NT2/D1 (cell line): ENCODE measurements at regions not wholly inside any gene's neighbourhood (a gene's known extent, or its start where the extent isn't known, plus 50 kb on each side); places are given as distances from the start of the nearest gene placed in this dataset.

Experiments used
- SUZ12 ChIP-seq: IDR thresholded peaks from 2 replicates; pipeline ENCODE4 v1.6.1; 2011; ENCODE audit not compliant: insufficient read length, insufficient read depth; ENCODE audit errors: extremely low read depth
- YY1 ChIP-seq: IDR thresholded peaks from 2 replicates; pipeline ENCODE4 v1.6.1; 2011; ENCODE audit not compliant: insufficient read length, insufficient read depth

- TF ChIP-seq YY1 (no peak), SUZ12 (no peak)
Measured at GRCh38 chrY:7836366-7836765, 924.8 kb upstream of the AMELY start.
